ENCODE measurements at regions not wholly inside any gene's neighbourhood (a gene's known extent, or its start where the extent isn't known, plus 50 kb on each side); places are given as distances from the start of the nearest gene placed in this dataset.
A peak's percentile ranks its signal among the peaks of the same experiment; 100 is the strongest.
"Not testable (repeated sequence)": the region's sequence is repeated elsewhere in the genome, so short reads cannot be mapped to it uniquely, and the experiment has no call there.

DNA sequence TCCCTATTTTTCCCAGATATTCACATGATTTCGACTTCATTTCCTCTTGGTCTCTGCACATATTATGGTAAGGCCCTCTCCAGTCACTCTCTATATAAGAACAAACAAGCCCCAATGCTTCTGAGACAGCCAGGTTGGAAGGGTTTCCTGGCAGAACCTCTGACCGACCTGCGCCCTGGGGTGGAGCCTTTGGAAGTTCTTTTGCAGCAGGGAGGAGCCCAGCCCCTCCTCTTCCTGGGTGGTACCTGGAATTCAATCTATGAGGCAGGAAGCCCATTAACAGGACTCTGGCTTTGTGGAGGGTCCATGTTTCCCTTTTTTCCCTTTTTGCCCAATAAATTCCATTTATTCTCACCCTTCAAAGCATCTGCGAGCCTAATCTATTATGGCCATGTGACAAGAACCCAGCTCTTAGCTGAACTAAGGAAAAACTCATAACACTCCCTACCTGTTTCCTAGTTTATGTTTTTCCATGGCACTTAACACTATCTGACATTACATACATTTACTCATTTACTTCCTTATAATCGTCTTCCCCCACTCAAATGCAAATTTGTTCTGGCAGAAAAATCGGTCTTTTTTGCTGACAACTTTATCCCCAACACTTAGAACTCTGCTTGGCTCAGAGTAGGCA lies 92.5 kb upstream of the FRMD4A start:
- DNase-seq = no peak

DNA sequence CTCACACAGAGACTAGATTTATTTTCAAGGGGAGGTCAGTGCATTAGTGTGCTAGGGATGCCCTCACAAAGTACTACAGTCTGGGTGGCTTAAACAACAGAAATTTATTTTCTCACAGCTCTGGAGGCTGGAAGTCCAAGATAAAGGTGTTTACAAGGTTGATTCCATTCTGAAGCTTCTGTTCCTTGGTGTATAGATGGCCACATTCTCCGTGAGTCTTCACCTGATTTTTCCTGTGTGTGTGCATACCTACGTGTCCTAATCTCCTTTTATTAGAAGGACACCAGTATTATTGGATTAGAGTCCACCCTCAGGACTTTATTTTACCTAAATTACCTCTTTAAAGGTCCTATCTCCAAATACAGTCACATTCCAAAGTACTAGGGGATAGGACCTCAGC lies 91.7 kb upstream of the FRMD4A start:
- no peak for DNase-seq

DNA sequence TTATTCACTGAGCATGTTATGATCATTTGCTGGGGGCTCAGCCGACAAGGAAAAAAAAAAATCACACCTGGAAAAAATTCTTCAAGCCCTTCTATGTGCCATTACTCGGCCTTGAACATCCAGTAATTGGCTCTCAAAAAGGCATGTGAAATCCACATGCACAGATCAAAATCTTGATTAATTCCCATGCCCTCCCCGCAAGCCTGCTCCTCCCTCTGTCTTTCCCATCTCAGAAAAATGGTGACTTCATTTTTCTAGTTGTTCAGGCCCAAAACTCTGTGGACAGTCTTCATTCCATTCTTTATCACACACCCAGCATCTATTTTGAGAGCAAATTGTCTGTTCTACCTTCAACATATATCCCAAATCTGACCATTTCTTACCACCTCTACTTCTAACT lies 91.2 kb upstream of the FRMD4A start:
- DNase-seq = no peak

DNA sequence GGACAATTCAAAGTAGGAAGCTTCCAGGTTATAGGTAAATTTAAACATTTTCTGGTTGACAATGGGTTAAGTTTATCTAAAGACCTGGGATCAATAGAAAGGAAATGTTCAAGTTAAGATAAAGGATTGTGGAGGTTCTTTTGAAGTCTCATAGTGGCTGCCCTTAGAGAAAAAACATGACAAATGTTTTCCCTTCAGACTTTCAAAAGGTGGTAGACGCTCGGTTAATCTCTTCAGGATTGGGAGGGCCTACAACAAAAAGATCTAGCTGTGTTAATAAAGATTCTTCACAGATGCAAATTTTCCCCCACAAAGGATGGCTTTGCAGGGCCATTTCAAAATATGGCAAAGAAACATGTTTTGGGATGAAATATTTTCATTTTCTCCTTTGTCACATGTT lies 86.6 kb upstream of the FRMD4A start:
- not testable (repeated sequence) for DNase-seq

DNA sequence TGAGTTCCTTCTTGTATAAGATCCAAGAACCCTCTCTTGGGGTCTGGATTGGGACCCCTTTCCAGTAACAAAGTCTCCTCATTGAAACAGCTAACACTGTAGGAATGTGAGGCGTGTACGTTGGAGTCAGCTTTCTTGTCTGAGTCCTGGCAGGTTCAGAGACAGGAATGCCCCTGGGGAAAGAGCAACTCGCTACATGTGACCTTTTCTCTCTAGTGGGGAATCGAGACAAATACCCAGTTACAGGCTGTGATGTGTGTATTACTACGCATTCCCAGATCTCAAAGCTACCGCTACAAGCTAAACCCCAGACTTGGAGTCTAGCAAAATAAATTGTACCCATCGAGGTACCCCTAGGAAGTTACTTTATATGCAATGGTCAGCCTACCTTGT lies 85.6 kb upstream of the FRMD4A start:
- DNase-seq = peak; percentile 97

DNA sequence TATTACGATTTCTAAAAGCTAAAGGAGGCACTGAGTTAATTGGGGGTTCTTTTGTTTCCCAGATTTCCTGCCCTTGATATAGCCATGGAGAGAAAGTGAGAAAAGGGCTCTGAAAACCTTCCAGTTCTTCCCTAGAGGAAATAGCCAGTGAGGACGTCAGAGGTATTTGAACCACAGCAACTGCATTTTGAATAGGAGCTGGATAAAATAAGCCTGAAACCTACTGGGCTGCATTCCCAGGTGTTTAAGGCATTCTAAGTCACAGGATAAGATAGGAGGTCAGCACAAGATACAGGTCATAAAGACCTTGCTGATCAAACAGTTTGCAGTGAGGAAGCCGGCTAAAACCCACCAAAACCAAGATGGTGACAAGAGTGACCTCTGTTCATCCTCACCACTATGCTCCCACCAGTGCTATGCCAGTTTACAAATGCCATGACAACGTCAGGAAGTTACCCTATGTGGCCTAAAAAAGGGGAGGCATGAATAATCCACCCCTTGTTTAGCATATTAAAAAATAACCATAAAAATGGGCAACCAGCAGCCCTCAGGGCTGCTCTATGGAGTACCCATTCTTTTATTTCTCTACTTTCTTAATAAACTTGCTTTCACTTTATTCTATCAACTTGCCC lies 85.1 kb upstream of the FRMD4A start:
- peak; percentile 76 for DNase-seq

DNA sequence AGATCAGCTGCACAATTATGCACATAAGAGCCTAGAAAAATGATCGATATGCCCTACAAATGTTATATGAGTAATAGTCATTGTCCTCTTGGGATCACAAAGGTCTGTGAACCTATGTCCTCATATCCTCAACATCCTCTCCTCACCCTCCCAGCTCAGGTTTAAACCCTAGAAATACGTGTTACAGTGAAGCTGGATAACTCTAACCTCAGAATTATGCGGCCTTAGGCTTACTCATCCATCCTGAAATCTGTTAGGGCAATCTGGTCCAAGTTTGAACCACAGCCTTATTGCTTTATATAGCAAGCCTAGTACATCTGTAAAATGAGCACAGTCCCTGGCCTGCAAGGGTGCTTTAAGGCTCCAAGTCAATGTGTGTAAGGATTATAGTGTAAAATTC lies 84.2 kb upstream of the FRMD4A start:
- DNase-seq = peak; percentile 93

DNA sequence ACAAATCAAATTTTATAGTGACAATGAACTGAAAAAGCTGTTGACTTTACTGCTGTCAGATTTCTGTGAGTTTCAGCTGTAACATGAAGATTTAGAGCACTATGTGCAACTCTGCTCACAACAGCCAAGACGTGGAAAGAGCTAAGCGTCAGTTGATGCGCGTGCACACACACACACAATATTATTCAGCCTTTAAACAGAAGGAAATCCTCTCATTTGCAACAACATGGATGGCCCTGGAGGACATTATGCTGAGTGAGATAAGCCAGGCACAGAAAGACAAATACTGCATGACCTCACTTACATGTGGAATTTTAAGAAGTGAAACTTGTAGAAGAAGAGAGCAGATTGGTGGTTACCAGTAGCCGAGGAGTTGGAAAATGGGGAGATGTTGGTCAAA lies 82.8 kb upstream of the FRMD4A start:
- no peak for DNase-seq

DNA sequence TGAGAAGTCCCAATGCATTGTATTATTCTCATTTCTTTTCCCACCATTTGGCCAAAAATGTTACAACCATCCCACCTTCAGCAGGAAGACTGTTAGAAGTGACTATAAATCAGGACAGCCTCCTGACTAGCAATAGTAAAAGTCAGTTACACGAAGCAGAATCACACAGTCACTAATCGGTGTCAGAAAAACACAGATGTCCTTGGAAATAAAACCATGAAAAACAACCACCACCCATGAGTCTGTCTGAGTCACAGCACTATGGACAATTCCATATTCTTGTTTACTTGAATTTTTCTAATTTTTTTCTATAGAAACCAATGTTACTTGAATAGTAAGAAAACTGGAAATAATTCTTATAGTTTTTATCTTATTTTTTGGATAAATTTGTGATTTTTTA lies 81.9 kb upstream of the FRMD4A start:
- no peak for DNase-seq

DNA sequence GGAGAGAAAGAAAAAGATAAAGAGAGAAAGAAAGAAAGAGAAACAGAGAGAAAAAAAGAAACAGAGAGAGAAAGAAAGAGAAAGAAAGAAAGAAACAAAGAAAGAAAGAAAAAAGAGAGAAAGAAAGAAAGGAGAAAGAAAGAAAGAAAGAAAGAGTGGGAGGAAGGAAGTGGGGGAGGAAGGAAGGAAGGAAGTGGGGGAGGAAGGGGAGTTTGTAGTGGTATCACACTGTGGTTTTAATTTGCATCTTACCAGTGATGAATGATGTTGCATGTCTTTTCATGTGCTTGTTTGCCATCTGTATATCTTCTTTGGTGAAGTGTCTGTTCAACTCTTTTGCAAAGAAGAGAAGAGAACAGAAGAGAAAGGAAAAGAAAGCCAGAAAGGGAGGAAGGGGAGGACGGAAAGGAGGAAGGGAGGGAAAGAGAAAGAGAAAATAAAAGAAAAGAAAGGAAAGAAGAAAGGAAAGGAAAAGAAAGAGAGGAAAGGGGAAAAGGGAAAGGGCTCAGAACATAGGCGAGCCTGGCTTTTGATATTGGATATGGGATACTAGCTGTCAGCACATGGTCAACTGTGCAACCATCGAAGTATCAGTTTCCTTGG lies 79.2 kb upstream of the FRMD4A start:
- no peak for DNase-seq

DNA sequence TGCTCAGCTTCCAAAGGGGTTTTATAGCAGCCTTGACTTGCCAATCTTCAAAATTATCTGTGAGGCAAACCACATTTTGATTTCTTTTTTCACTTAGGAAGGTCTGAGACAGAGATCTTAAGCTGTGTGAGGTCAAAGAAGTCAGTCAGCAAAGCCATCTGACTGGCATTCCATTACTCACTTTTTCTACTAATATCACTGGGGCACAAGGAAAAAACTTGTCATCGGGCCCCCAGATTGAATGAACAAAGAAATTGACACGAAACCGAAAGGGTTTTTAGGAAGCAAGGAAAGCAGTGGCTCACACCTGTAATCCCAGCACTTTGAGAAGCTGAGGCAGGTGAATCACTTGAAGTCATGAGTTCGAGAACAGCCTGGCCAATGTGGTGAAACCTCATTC lies 78.5 kb upstream of the FRMD4A start:
- DNase-seq = no peak

DNA sequence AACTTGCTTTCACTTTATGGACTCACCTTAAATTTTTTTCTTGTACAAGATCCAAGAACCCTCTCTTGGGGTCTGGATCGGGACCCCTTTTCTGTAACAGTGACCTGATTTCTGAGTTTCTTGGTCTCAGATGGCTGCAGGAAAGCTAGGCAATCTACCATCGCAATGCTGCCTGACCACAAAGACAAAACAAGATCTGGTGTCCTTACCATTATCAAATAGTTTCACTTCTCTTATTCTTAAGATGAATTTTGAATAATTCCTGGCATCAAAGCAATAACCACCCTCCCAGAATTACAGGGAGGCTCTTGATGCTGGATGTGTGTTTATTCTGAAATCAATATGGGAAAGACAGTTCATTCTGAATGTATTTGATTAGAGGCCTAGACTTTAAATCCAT lies 77.4 kb upstream of the FRMD4A start:
- no peak for DNase-seq

DNA sequence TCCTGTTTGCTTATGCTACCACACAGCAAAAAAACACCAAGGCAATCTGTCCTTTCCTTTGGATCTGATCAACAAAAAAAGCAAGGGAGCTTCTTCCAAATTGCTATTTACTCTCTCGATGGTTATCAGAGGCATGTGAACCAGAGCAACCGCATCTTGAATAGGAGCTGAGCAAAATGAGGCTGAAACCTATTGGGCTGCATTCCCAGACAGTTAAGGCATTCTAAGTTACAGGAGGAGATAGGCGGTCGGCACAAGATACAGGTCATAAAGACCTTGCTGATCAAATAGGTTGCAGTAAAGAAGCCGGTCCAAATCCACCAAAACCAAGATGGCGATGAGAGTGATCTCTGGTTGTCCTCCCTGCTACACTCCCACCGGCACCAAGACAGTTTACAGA lies 76.8 kb upstream of the FRMD4A start:
- no peak for DNase-seq

DNA sequence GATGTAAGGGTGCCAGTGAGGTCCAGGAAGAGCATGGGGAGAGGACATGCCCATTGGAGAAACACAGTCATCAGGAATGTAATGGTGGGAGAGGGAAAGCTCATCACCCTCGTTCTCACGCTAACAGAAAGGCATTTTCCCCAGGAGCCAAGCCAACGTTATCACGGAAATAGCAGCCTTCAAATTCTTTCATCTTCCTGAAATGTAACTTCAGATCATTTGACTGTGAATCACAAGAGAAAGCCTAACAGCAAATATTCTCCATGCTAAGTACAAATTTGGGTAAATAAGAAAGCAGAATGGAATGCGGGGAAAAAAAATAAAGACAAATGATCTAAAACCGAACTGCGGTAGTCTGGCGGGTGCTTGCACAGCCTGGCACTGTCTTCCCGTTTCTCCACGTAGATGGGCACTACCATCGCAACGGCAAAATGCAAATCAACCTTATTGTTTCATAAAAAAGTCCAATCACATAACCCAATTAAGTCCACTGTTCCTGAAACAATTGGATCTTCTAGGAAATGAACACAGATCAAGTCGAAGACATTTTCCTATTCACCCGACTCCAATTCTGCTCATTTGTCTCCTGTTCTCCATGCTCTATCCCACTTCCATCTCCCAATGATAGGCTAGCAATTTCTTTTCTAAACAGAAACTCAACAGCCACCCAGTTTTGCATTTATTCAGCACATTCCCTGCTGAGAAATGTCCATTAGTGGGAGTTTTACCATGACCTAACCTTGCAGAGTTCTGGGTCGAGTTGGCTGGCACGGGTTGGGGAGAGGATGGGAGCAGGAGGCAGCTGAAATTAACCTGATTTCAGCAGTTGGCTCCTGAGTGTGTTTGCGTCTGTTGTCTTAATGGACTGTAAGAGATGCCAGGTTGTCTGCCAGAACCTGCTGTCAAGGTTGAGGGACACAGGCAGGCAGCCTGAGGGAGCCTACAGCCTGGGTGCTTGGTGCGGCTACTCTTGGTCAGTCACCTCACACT lies 74.6 kb upstream of the FRMD4A start:
- peak; percentile 98 for DNase-seq

DNA sequence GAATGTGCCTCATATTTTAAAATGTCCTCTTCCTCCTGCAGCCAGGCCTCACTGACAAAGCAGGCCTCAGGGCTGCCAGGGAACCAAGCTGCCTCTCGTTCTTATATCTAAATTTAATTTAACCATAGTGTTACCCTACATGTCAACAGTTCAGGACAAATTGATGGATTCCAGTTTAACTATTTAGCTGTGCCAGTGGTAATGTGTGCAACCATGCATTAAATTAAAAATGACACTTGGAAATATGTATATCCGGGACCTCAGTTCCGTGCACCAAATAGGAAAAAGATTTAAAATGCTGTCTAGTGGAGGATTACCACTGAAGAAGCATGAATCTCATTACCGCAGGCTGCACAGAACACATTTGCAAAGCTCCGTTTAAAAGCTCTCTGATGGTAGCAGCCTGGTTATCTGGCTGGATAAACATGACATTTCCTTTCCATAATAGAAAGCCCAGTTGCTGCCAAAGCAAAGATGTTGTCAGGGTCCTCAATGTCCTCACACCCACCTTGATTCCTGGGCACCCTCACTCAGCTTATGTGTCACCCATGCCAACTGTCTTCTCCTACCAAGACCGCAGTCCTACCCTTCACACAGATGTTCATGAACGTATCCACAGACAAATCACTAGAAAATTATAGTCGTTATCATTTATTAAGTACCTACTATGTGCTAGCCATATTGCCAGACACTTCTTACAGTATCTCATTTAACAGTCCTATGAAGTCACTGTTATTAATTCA lies 73.3 kb upstream of the FRMD4A start:
- DNase-seq = no peak

DNA sequence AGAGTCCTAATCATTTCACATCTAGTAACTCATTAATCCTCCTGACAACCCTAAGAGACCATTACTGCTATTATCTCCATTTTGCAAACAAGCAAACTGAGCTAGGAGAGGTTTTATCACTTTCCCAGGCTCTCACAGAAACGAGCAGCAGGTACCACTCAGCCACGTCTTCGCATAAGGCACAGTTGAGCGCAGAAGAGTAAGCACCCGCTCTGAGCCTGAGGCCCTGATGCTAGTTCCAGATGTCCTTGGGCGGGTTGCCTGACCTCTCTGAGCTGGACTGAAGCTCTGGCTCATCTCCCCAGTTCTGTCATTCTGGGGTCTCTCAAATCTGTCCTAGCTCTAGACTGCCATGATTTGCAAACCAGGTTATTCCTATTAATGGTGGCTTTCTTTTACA lies 72.6 kb upstream of the FRMD4A start:
- no peak for DNase-seq

DNA sequence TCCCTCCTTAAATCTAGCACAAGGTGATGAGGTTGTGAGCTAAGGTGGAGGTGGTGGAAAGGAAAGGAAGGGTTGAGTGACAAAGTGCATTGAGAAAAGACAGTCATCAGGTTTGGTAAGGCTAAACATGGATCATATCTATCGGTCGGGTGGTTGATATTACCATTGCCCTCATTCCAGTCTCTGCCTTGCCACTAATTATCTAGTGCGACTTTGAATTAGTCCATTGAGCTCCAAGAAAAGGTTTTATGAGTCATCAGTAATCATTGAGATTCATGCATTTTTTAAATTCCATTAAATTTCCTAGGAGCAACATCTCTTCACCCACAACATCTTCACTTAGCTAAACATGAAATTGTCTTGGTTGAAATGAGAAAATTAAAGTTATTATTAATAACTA lies 68.9 kb upstream of the FRMD4A start:
- DNase-seq = no peak

DNA sequence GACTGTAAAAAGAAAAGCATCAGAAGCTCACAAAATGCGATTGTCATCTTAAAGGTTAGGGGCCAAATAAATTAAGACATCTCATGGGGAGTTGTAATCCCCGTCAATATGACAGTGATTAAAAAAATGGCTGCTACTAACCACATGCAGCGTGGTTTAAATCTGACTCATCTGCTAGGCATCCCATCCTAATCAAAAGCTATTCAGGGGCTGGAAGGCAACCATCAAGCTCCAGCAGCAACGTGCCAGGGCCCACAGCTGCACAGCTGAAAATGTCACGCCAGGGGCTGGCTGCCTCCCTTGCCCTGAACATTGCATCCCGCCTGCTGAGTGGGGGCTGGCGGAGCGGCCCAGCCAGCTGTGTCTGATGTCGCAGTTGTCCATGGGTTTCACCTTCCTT lies 66.3 kb upstream of the FRMD4A start:
- DNase-seq = peak; percentile 98

DNA sequence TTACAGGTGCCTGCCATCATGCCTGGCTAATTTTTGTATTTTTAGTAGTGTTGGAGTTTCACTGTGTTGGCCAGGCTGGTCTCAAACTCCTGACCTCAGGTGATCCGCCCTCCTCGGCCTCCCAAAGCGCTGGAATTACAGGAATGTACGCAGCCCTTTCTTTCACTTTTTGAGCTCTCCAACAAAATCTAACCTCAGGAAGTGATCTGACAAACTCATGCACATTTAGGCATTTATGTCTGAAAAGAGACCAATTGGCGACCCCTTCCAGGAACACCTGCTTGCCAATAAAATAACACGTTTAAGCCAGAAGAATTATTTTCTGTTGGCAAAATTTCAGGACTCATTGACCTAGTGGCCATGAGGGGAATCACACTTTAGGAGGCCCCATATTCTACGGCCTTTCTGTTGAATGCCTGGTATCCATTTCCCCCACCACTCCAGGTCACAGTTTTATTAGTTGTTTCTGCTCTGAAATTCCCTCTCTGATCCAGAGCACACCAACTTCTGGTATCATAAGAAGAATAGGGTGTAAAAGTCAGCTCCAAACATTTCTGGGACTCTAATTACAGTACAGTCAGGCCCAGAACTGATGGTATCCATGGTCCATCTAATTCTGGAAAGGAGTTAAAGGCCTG lies 65.8 kb upstream of the FRMD4A start:
- DNase-seq = peak; percentile 94

DNA sequence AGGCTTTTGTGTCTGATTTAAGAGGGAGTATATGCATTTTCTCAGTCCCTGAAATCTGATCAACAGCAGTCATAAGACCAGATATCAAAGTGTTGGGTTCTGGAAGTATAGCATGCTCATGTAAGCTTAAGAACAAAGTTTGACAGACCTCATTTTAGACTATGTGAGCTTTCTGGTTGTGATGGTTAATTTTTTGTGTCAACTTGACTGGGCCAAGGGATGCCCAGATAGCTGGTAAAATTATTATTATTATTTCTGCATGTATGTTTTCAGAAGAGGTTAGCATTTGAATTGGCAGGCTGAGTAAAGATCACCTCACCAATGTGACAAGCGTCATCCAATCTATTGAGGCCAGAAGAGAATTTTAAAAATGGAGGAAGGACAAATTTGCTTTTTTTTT lies 63.5 kb upstream of the FRMD4A start:
- DNase-seq = no peak

DNA sequence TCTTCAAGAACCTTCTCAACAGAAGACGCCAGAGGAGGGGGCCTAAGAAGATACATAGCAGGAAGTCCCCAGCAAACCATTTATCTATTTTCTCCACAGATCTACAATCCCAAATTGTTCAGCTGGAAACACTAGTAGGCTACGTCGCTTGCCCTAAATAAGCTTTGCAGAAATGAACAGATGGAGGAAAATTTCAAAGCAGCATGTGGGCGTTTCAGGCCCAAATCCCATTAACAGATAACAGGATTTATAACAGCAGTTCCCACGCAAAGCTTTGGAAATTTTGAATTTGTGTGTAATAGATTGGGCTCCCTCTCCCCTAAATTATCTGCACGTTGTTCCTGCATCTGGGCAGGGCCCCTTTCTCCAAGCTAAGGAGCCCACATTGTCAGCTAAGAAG lies 60.6 kb upstream of the FRMD4A start:
- DNase-seq = no peak

DNA sequence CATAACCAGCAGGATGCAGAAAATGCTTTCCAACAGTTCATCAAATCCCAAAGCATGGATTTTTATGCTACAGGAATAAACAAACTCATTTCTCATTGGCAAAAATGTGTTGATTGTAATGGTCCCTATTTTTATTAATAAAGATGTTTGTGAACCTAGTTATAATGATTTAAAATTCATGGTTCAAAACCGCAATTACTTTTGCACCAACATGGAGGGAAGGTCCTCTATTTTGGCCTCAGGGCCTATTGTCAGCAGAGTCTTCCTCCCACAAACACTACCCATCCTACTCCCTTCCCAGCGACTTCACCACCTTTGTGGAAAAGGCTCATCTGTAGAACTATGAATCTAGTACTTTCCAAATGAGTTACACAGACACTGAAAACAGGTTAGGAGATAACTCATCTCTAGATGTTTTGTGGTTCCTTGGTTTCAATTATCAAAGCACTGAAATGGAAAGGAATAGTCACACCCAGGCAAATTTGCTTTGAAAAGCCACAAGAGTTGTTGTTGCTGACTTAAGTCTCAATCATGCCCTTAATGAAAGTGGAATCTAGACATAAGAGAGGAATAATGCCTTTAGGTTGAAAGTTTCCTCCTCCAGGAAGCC lies 59.4 kb upstream of the FRMD4A start:
- no peak for DNase-seq

Data from NCI-H226 (cell line).